Prostate gland (tissue), 2 donors: ENCODE measurements at regions not wholly inside any gene's neighbourhood (a gene's known extent, or its start where the extent isn't known, plus 50 kb on each side); places are given as distances from the start of the nearest gene placed in this dataset.

ENCODE experiments used
- POLR2AphosphoS5 ChIP-seq: sonication (generic); formaldehyde crosslinking; IDR thresholded peaks from one replicate; pipeline ENCODE4 v1.6.1; 2017; ENCODE audit warnings: antibody characterized with exemption
- TF ChIP-seq, protein P1 (sequence below), 4 experiments: fragments of 200-600 bp in 2 of 4; fragments of 450-650 bp in 2 of 4; sonication (generic) in 2 of 4; IDR thresholded peaks; 1 replicate in 3 of 4; 2 replicates in 1 of 4; pipeline ENCODE4 v1.5.1; 2016 to 2019; ENCODE audit warnings: antibody characterized with exemption in 4 of 4, mild to moderate bottlenecking in 2 of 4, moderate library complexity in 2 of 4

DNA sequence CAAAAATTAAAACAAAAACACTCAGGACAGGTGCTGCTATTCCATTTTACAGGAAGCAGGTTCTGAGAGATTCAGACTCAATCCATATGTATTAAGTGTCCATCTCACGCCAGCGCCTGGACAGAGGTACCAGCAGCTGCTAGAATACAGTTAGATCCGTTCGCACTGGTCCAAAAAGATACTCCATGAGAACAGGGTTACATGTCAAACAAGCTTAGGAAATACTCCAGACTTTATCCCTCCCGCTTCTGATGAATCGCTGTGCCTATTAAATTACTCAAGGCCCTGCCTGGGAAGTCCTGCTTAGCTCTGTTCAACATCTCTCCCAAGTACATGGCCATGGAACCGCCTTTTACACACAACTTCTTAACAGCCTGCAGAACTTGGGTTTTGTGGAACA, 50.2 kb upstream of the SLC35C1 start:
- TF ChIP-seq, protein P1, sequence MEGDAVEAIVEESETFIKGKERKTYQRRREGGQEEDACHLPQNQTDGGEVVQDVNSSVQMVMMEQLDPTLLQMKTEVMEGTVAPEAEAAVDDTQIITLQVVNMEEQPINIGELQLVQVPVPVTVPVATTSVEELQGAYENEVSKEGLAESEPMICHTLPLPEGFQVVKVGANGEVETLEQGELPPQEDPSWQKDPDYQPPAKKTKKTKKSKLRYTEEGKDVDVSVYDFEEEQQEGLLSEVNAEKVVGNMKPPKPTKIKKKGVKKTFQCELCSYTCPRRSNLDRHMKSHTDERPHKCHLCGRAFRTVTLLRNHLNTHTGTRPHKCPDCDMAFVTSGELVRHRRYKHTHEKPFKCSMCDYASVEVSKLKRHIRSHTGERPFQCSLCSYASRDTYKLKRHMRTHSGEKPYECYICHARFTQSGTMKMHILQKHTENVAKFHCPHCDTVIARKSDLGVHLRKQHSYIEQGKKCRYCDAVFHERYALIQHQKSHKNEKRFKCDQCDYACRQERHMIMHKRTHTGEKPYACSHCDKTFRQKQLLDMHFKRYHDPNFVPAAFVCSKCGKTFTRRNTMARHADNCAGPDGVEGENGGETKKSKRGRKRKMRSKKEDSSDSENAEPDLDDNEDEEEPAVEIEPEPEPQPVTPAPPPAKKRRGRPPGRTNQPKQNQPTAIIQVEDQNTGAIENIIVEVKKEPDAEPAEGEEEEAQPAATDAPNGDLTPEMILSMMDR (IDR thresholded peaks at IDR 0.05), result no peak
- no peak for TF ChIP-seq POLR2AphosphoS5
